GM21447 (cell line): ENCODE measurements at regions not wholly inside any gene's neighbourhood (a gene's known extent, or its start where the extent isn't known, plus 50 kb on each side); places are given as distances from the start of the nearest gene placed in this dataset.

Experiments used
- ATAC-seq: cut with Tn5 transposase; IDR thresholded peaks from one replicate; pipeline ENCODE4 v1.9.1; 2021; ENCODE audit not compliant: unreplicated experiment

- ATAC-seq = no peak
Measured at GRCh38 chr2:164102366-164102765, 366.6 kb upstream of the FIGN start.

- ATAC-seq = no peak
Measured at GRCh38 chr2:164091673-164092072, 355.9 kb upstream of the FIGN start.

GRCh38 chr2:164090533-164090932 is 354.7 kb upstream of the FIGN start:
- no peak for ATAC-seq

- no peak for ATAC-seq
Measured at GRCh38 chr2:164084066-164084465, 348.3 kb upstream of the FIGN start.

- no peak for ATAC-seq
Measured at GRCh38 chr2:164080486-164080885, 344.7 kb upstream of the FIGN start.

- ATAC-seq = no peak
Measured at GRCh38 chr2:164079258-164079657, 343.4 kb upstream of the FIGN start.

GRCh38 chr2:164078421-164078820 is 342.6 kb upstream of the FIGN start:
- no peak for ATAC-seq

- ATAC-seq = no peak
Measured at GRCh38 chr2:164073101-164074074, 337.6 kb upstream of the FIGN start.

- ATAC-seq = no peak
Measured at GRCh38 chr2:164069540-164069939, 333.7 kb upstream of the FIGN start.

- ATAC-seq = no peak
Measured at GRCh38 chr2:164068063-164068462, 332.3 kb upstream of the FIGN start.

GRCh38 chr2:164066095-164066494 is 330.3 kb upstream of the FIGN start:
- no peak for ATAC-seq

- ATAC-seq = no peak
Measured at GRCh38 chr2:164065038-164065437, 329.2 kb upstream of the FIGN start.

- ATAC-seq = no peak
Measured at GRCh38 chr2:164061129-164061746, 325.4 kb upstream of the FIGN start.

GRCh38 chr2:164060031-164060430 is 324.2 kb upstream of the FIGN start:
- no peak for ATAC-seq

GRCh38 chr2:164055623-164056022 is 319.8 kb upstream of the FIGN start:
- no peak for ATAC-seq

GRCh38 chr2:164054651-164055050 is 318.8 kb upstream of the FIGN start:
- ATAC-seq = no peak

- ATAC-seq = no peak
Measured at GRCh38 chr2:164053021-164053420, 317.2 kb upstream of the FIGN start.

GRCh38 chr2:164052006-164052405 is 316.2 kb upstream of the FIGN start:
- ATAC-seq = no peak

GRCh38 chr2:164048729-164049128 is 312.9 kb upstream of the FIGN start:
- no peak for ATAC-seq

GRCh38 chr2:164046040-164046439 is 310.2 kb upstream of the FIGN start:
- ATAC-seq = no peak

GRCh38 chr2:164044622-164045021 is 308.8 kb upstream of the FIGN start:
- ATAC-seq = no peak

- no peak for ATAC-seq
Measured at GRCh38 chr2:164039270-164039669, 303.5 kb upstream of the FIGN start.
